IMR-90 (cell line): ENCODE measurements at regions not wholly inside any gene's neighbourhood (a gene's known extent, or its start where the extent isn't known, plus 50 kb on each side); places are given as distances from the start of the nearest gene placed in this dataset.

ENCODE experiments used
- ATAC-seq: fragments of 200-7000 bp; cut with Tn5 transposase; 2 replicates; pipeline ENCODE4 v1.9.1; 2020; ENCODE audit warnings: low read depth, mild to moderate bottlenecking, moderate library complexity
- BruUV-seq: library from RNA; stranded (reverse); fragments of 400-500 nt; replicated peaks from 2 replicates; lab custom pipeline; 2021; lab: Mats Ljungman, UMichigan
- CTCF ChIA-PET: fragments of 300-600 bp; formaldehyde crosslinking; extraction: SDS; loops from one replicate; lab custom pipeline; 2021; ENCODE audit warnings: antibody characterized with exemption; lab: Yijun Ruan, JAX
- POLR2A ChIA-PET: fragments of 300-600 bp; sonication (Branson Sonifier 250); formaldehyde crosslinking; loops from one replicate; lab custom pipeline; 2022; ENCODE audit warnings: antibody characterized with exemption; ENCODE audit not compliant: unreplicated experiment; lab: Charles Lee
- DNase-seq: peaks from one replicate; pipeline ENCODE4 v3.0.0; 2013
- H2AFZ ChIP-seq: replicated peaks from 2 replicates; pipeline ENCODE3; 2013; ENCODE audit warnings: low read length, mild to moderate bottlenecking; ENCODE audit not compliant: poor library complexity
- H2AK5ac ChIP-seq: 2 replicates; pipeline ENCODE4 v1.6.1; 2013; ENCODE audit warnings: low read depth, low read length, inconsistent platforms
- H2AK9ac ChIP-seq: replicated peaks from 2 replicates; pipeline ENCODE3; 2013; ENCODE audit warnings: mild to moderate bottlenecking, low read depth, low read length, moderate library complexity; ENCODE audit not compliant: poor library complexity
- H2BK120ac ChIP-seq: 2 replicates; pipeline ENCODE4 v1.6.1; 2013; ENCODE audit warnings: low read depth, low read length, inconsistent platforms
- H2BK15ac ChIP-seq: 3 replicates; pipeline ENCODE4 v1.6.1; 2013; ENCODE audit warnings: low read depth, low read length, inconsistent platforms
- H2BK20ac ChIP-seq: 2 replicates; pipeline ENCODE4 v1.6.1; 2013; ENCODE audit warnings: low read depth, mild to moderate bottlenecking, inconsistent platforms, low read length, moderate library complexity
- H2BK5ac ChIP-seq: 2 replicates; pipeline ENCODE4 v1.6.1; 2013; ENCODE audit warnings: mild to moderate bottlenecking, low read depth, low read length, inconsistent platforms; ENCODE audit not compliant: poor library complexity, severe bottlenecking
- H3K14ac ChIP-seq: replicated peaks from 2 replicates; pipeline ENCODE4 v1.6.1; 2013; ENCODE audit warnings: low read depth, low read length, inconsistent platforms
- H3K18ac ChIP-seq: 2 replicates; pipeline ENCODE4 v1.6.1; 2013; ENCODE audit warnings: low read depth, low read length, control low read depth
- H3K23ac ChIP-seq: 2 replicates; pipeline ENCODE4 v1.6.1; 2013; ENCODE audit warnings: low read depth, low read length, inconsistent platforms
- H3K27ac ChIP-seq: 2 replicates; pipeline ENCODE4 v1.5.1; 2013; ENCODE audit warnings: mild to moderate bottlenecking, control low read depth, low read length; ENCODE audit not compliant: insufficient read depth
- H3K27me3 ChIP-seq: 2 replicates; pipeline ENCODE4 v1.6.1; 2013; ENCODE audit warnings: low read length; ENCODE audit not compliant: control insufficient read depth, insufficient read depth
- H3K36me3 ChIP-seq: 2 replicates; pipeline ENCODE4 v1.6.1; 2013; ENCODE audit warnings: low read length, mixed read lengths; ENCODE audit not compliant: control insufficient read depth, insufficient read depth
- H3K4ac ChIP-seq: 2 replicates; pipeline ENCODE4 v1.6.1; 2013; ENCODE audit warnings: low read depth, low read length, inconsistent platforms
- H3K4me1 ChIP-seq: 2 replicates; pipeline ENCODE4 v1.6.1; 2013; ENCODE audit warnings: low read length, mixed read lengths; ENCODE audit not compliant: control insufficient read depth, insufficient read depth
- H3K4me2 ChIP-seq: 2 replicates; pipeline ENCODE4 v1.6.1; 2013; ENCODE audit warnings: low read depth, mild to moderate bottlenecking, control low read depth, low read length, moderate library complexity
- H3K4me3 ChIP-seq: 2 replicates; pipeline ENCODE4 v1.5.1; 2013; ENCODE audit warnings: low read depth, mild to moderate bottlenecking, control low read depth, low read length, moderate library complexity; ENCODE audit not compliant: insufficient read depth
- H3K56ac ChIP-seq: 2 replicates; pipeline ENCODE4 v1.6.1; 2013; ENCODE audit warnings: low read length, inconsistent platforms; ENCODE audit not compliant: insufficient read depth; ENCODE audit errors: extremely low read depth
- H3K79me1 ChIP-seq, 2 experiments: 2 replicates each; pipeline ENCODE4 v1.6.1; 2013; ENCODE audit warnings: low read length in 2 of 2, inconsistent platforms in 1 of 2, low read depth in 1 of 2
- H3K9ac ChIP-seq: 2 replicates; pipeline ENCODE4 v1.6.1; 2013; ENCODE audit warnings: low read depth, low read length, control low read depth
- H3K9me1 ChIP-seq: 2 replicates; pipeline ENCODE4 v1.6.1; 2013; ENCODE audit warnings: low read length, inconsistent platforms; ENCODE audit not compliant: insufficient read depth
- H3K9me3 ChIP-seq: 2 replicates; pipeline ENCODE4 v1.6.1; 2013; ENCODE audit warnings: low read length; ENCODE audit not compliant: control insufficient read depth, insufficient read depth
- H4K20me1 ChIP-seq: 2 replicates; pipeline ENCODE4 v1.6.1; 2013; ENCODE audit warnings: low read length, inconsistent platforms; ENCODE audit not compliant: insufficient read depth
- H4K5ac ChIP-seq: 2 replicates; pipeline ENCODE4 v1.6.1; 2013; ENCODE audit warnings: mild to moderate bottlenecking, low read depth, low read length, control low read depth
- H4K8ac ChIP-seq, 2 experiments: 2 replicates each; pipeline ENCODE4 v1.6.1; 2013; ENCODE audit warnings: low read depth in 2 of 2, low read length in 2 of 2, control low read depth in 1 of 2, inconsistent platforms in 1 of 2
- H4K91ac ChIP-seq: 2 replicates; pipeline ENCODE4 v1.6.1; 2013; ENCODE audit warnings: low read depth, low read length, inconsistent platforms; ENCODE audit not compliant: insufficient read depth
- BHLHE40 ChIP-seq: fragments of 150-350 bp; IDR thresholded peaks from 2 replicates; pipeline ENCODE4 v1.6.1; 2016; ENCODE audit warnings: mild to moderate bottlenecking, low read depth, low read length
- CHD1 ChIP-seq: IDR thresholded peaks from 2 replicates; pipeline ENCODE4 v1.6.1; 2012; ENCODE audit warnings: low read depth, low read length, improper control_type of control experiment
- RAD21 ChIP-seq: IDR thresholded peaks from 2 replicates; pipeline ENCODE4 v1.6.1; 2012; ENCODE audit warnings: low read length, improper control_type of control experiment
- RCOR1 ChIP-seq: IDR thresholded peaks from 2 replicates; pipeline ENCODE4 v1.6.1; 2012; ENCODE audit warnings: mild to moderate bottlenecking, low read length, improper control_type of control experiment; ENCODE audit not compliant: insufficient replicate concordance
- WGBS, 2 experiments: methylation state at CpG; one replicate each; pipeline versions ENCODE4 v1.1.5 to v1.1.7; 2013; ENCODE audit warnings: missing lambda C conversion rate in 2 of 2; ENCODE audit not compliant: insufficient read length in 1 of 2; ENCODE audit errors: extremely low coverage in 2 of 2; 5-methylcytosine and 5-hydroxymethylcytosine counted together
- dilution Hi-C: fragments of 300-500 bp; cut with HindIII; formaldehyde crosslinking; loops from one replicate; pipeline ENCODE4 v1.14.3; 2018; ENCODE audit warnings: low sequenced_read_pairs; ENCODE audit not compliant: unreplicated experiment
- in situ Hi-C: fragments of 300-500 bp; cut with MboI; formaldehyde crosslinking; loops from 3 replicates; pipeline ENCODE4 v1.14.3; 2019; ENCODE audit warnings: low sequenced_read_pairs, inconsistent platforms, mixed read lengths
- intact Hi-C: fragments of 100-400 bp; cut with micrococcal nuclease; formaldehyde crosslinking; loops from 2 replicates; pipeline ENCODE4 v1.10.0; 2022
- TF ChIP-seq, protein P1 (sequence below): fragments of 150-350 bp; IDR thresholded peaks from 2 replicates; pipeline ENCODE4 v1.6.1; 2017; ENCODE audit warnings: mild to moderate bottlenecking, antibody characterized with exemption, low read length, low read depth
- TF ChIP-seq, protein P2 (sequence below): fragments of 150-350 bp; IDR thresholded peaks from 2 replicates; pipeline ENCODE4 v1.6.1; 2016; ENCODE audit warnings: low read depth, mild to moderate bottlenecking, low read length, moderate library complexity, borderline replicate concordance

- ChIA-PET CTCF (interaction anchor here (0.6 kb wide), 1 partner anchor 652 kb away, joined by 4 read pairs; no protein-coding TSS in a partner anchor), POLR2A (no interaction called here)
- Histone ChIP-seq H2BK20ac (no peak overlapping the region), H2AK5ac (no peak overlapping the region), H2BK15ac (no peak overlapping the region), H3K14ac (no peak overlapping the region), H3K4me3 (no peak overlapping the region), H3K36me3 (no peaks in the 10 kb centered on the region), H3K9me1 (peaks cover 3% of the 10 kb centered on the region; the same call in 1 of the 2 replicates), H3K9ac (no peak overlapping the region), H2BK120ac (no peak overlapping the region), H4K5ac (no peak overlapping the region), H3K79me1 (no peaks in the 10 kb centered on the region), H3K27me3 (no peaks in the 10 kb centered on the region; the same call in 1 of the 2 replicates), H3K18ac (no peak overlapping the region; the same call in 1 of the 2 replicates), H3K4ac (no peak overlapping the region), H4K20me1 (no peaks in the 10 kb centered on the region), H2AFZ (no peak overlapping the region), H3K27ac (no peak overlapping the region), H2BK5ac (no peak overlapping the region), H3K4me2 (no peak overlapping the region), H3K9me3 (peaks cover 4% of the 10 kb centered on the region; the same call in 1 of the 2 replicates), H3K23ac (no peak overlapping the region), H4K91ac (no peak overlapping the region; the same call in 1 of the 2 replicates), H2AK9ac (no peak overlapping the region), H3K4me1 (no peaks in the 10 kb centered on the region), H3K56ac (no peak overlapping the region), H4K8ac (no peak overlapping the region)
- ATAC-seq (no peak), DNase-seq (no peak)
- intact Hi-C loops = no loop called here
- dilution Hi-C loops = no loop called here
- no TSS peak for BruUV-seq
- in situ Hi-C loops = no loop called here
- 90% methylated on average over 2 of the region's 3 CpGs; no CpG with 5 or more reads in 1 of the 2 experiments for WGBS, 2 experiments
- TF ChIP-seq, protein P1, sequence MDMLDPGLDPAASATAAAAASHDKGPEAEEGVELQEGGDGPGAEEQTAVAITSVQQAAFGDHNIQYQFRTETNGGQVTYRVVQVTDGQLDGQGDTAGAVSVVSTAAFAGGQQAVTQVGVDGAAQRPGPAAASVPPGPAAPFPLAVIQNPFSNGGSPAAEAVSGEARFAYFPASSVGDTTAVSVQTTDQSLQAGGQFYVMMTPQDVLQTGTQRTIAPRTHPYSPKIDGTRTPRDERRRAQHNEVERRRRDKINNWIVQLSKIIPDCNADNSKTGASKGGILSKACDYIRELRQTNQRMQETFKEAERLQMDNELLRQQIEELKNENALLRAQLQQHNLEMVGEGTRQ = no peak
- TF ChIP-seq CHD1 (no peak), BHLHE40 (no peak), RAD21 (no peak), RCOR1 (no peak)
- TF ChIP-seq, protein P2, sequence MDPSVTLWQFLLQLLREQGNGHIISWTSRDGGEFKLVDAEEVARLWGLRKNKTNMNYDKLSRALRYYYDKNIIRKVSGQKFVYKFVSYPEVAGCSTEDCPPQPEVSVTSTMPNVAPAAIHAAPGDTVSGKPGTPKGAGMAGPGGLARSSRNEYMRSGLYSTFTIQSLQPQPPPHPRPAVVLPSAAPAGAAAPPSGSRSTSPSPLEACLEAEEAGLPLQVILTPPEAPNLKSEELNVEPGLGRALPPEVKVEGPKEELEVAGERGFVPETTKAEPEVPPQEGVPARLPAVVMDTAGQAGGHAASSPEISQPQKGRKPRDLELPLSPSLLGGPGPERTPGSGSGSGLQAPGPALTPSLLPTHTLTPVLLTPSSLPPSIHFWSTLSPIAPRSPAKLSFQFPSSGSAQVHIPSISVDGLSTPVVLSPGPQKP = no peak
Observed at GRCh38 chr1:55937840-55938375, 641.5 kb downstream of the PLPP3 start.
